ENCODE measurements at regions not wholly inside any gene's neighbourhood (a gene's known extent, or its start where the extent isn't known, plus 50 kb on each side); places are given as distances from the start of the nearest gene placed in this dataset.

DNA sequence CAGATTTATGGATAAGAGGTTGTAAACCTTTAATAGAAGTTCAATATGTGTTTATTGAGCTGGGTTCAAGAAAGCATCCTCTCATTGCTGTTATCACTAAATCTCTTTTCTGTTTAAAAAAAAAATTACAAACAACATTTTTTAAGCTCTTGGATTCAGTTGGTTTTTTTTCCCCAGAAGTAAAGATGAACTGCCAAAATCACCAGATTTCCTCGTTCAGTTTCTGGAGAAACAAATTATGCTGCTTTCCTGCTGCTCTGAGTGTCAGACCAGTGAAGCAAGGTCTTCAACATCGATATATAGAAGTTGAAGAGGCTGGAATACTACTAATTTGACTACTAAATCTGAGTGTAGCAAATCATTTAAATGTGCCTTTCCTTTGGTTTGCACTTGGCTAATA, 352.1 kb upstream of the IRAK1BP1 start:
- Histone ChIP-seq H3K9me3 (ENCODE audit: low read length) (no peaks in the 10 kb centered on the region), H3K4me1 (ENCODE audit: insufficient read depth, low read length, severe bottlenecking) (no peaks in the 10 kb centered on the region), H3K9ac (ENCODE audit: low read length) (no peak overlapping the region), H3K79me2 (ENCODE audit: insufficient read depth, low read length) (no peaks in the 10 kb centered on the region), H3K27ac (ENCODE audit: low read depth, low read length, poor library complexity, severe bottlenecking) (no peak overlapping the region), H3K27me3 (ENCODE audit: insufficient read depth, low read length) (no peaks in the 10 kb centered on the region), H4K20me1 (ENCODE audit: insufficient read depth, low read length) (no peaks in the 10 kb centered on the region), H3K9me2 (ENCODE audit: low read depth, low read length) (no peaks in the 10 kb centered on the region), H3K36me3 (ENCODE audit: insufficient read depth, low read length) (no peaks in the 10 kb centered on the region), H2AFZ (ENCODE audit: low read length) (no peak overlapping the region), H3K4me2 (ENCODE audit: low read length) (no peak overlapping the region), H3F3A (ENCODE audit: insufficient read depth, low read length) (no peaks in the 10 kb centered on the region), H3K4me3 (ENCODE audit: low read depth, low read length, poor library complexity, severe bottlenecking) (no peak overlapping the region)
- no peak for TF ChIP-seq EZH2 (IDR thresholded peaks at IDR 0.05; ENCODE audit: borderline replicate concordance, low read length)
- TF ChIP-seq, protein P1, sequence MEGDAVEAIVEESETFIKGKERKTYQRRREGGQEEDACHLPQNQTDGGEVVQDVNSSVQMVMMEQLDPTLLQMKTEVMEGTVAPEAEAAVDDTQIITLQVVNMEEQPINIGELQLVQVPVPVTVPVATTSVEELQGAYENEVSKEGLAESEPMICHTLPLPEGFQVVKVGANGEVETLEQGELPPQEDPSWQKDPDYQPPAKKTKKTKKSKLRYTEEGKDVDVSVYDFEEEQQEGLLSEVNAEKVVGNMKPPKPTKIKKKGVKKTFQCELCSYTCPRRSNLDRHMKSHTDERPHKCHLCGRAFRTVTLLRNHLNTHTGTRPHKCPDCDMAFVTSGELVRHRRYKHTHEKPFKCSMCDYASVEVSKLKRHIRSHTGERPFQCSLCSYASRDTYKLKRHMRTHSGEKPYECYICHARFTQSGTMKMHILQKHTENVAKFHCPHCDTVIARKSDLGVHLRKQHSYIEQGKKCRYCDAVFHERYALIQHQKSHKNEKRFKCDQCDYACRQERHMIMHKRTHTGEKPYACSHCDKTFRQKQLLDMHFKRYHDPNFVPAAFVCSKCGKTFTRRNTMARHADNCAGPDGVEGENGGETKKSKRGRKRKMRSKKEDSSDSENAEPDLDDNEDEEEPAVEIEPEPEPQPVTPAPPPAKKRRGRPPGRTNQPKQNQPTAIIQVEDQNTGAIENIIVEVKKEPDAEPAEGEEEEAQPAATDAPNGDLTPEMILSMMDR (IDR thresholded peaks at IDR 0.05; ENCODE audit: low read length): no peak

DNA sequence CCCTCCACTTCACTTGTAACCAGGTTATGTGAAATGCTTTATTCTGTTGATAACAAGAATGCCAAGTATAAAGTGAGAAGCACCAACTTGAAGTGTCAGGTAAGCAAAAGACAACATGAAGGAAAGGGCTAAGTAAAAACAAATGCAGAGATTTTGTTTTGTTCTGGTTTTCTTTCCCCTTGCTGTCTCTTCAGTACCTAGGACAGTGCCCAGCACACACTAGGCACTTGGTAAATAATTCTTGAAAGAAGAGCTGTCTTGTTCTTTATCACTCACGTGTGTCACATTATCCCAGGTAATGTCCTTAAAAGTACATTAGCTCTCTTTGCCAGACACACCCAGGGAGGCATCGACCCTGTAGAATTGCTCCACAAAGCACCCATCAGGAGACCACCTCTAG, 350.0 kb upstream of the IRAK1BP1 start:
- H3F3A ChIP-seq (ENCODE audit: insufficient read depth, low read length): no peaks in the 10 kb centered on the region
- no peaks in the 10 kb centered on the region for H3K9me3 ChIP-seq (ENCODE audit: low read length)

GRCh38 chr6:78523622-78524021, 343.7 kb upstream of the IRAK1BP1 start:
- H3K27ac ChIP-seq (ENCODE audit: low read depth, low read length, poor library complexity, severe bottlenecking): no peak overlapping the region
- H3K4me2 ChIP-seq (ENCODE audit: low read length): no peak overlapping the region
- no peaks in the 10 kb centered on the region for H3K36me3 ChIP-seq (ENCODE audit: insufficient read depth, low read length)
- no peaks in the 10 kb centered on the region for H3K27me3 ChIP-seq (ENCODE audit: insufficient read depth, low read length)
- no peaks in the 10 kb centered on the region for H3K79me2 ChIP-seq (ENCODE audit: insufficient read depth, low read length)
- no peaks in the 10 kb centered on the region for H3F3A ChIP-seq (ENCODE audit: insufficient read depth, low read length)
- TF ChIP-seq, protein P1 (IDR thresholded peaks at IDR 0.05; ENCODE audit: low read length): no peak
- no peak for TF ChIP-seq EZH2 (IDR thresholded peaks at IDR 0.05; ENCODE audit: borderline replicate concordance, low read length)
- no peak overlapping the region for H2AFZ ChIP-seq (ENCODE audit: low read length)
- H3K9ac ChIP-seq (ENCODE audit: low read length): no peak overlapping the region
- H3K9me2 ChIP-seq (ENCODE audit: low read depth, low read length): no peaks in the 10 kb centered on the region
- no peaks in the 10 kb centered on the region for H3K4me1 ChIP-seq (ENCODE audit: insufficient read depth, low read length, severe bottlenecking)
- no peaks in the 10 kb centered on the region for H3K9me3 ChIP-seq (ENCODE audit: low read length)
- H4K20me1 ChIP-seq (ENCODE audit: insufficient read depth, low read length): no peaks in the 10 kb centered on the region
- H3K4me3 ChIP-seq (ENCODE audit: low read depth, low read length, poor library complexity, severe bottlenecking): no peak overlapping the region

More for the DNA sequence above, 350.0 kb upstream of the IRAK1BP1 start:
- Histone ChIP-seq H3K27ac (ENCODE audit: low read depth, low read length, poor library complexity, severe bottlenecking) (no peak overlapping the region), H3K4me3 (ENCODE audit: low read depth, low read length, poor library complexity, severe bottlenecking) (no peak overlapping the region), H3K79me2 (ENCODE audit: insufficient read depth, low read length) (no peaks in the 10 kb centered on the region), H3K9me2 (ENCODE audit: low read depth, low read length) (no peaks in the 10 kb centered on the region), H4K20me1 (ENCODE audit: insufficient read depth, low read length) (no peaks in the 10 kb centered on the region), H2AFZ (ENCODE audit: low read length) (no peak overlapping the region), H3K4me1 (ENCODE audit: insufficient read depth, low read length, severe bottlenecking) (no peaks in the 10 kb centered on the region), H3K4me2 (ENCODE audit: low read length) (no peak overlapping the region), H3K9ac (ENCODE audit: low read length) (no peak overlapping the region), H3K27me3 (ENCODE audit: insufficient read depth, low read length) (no peaks in the 10 kb centered on the region), H3K36me3 (ENCODE audit: insufficient read depth, low read length) (no peaks in the 10 kb centered on the region)
- TF ChIP-seq EZH2 (IDR thresholded peaks at IDR 0.05; ENCODE audit: borderline replicate concordance, low read length): no peak
- TF ChIP-seq, protein P1 (IDR thresholded peaks at IDR 0.05; ENCODE audit: low read length): no peak

Data from OCI-LY1 (cell line).